Colonic mucosa (tissue), 4 donors: ENCODE measurements at regions not wholly inside any gene's neighbourhood (a gene's known extent, or its start where the extent isn't known, plus 50 kb on each side); places are given as distances from the start of the nearest gene placed in this dataset.

Experiments
- DNase-seq: peaks from one replicate; pipeline ENCODE4 v3.0.0-alpha.2; 2020
- H3K27ac ChIP-seq: fragments of 200-600 bp; one replicate; pipeline ENCODE4 v1.8.0; 2021
- H3K27me3 ChIP-seq: fragments of 200-600 bp; one replicate; pipeline ENCODE4 v1.8.0; 2021
- H3K36me3 ChIP-seq: fragments of 200-600 bp; one replicate; pipeline ENCODE4 v1.8.0; 2021
- H3K4me1 ChIP-seq: fragments of 200-600 bp; one replicate; pipeline ENCODE4 v1.8.0; 2021; ENCODE audit warnings: mild to moderate bottlenecking
- H3K4me3 ChIP-seq: fragments of 200-600 bp; one replicate; pipeline ENCODE4 v1.8.0; 2021
- H3K9ac ChIP-seq, 2 donors: one replicate each; pipeline ENCODE4 v1.7.0; 2013; ENCODE audit warnings: control low read depth in 2 of 2, low read depth in 2 of 2, low read length in 2 of 2
- H3K9me3 ChIP-seq: fragments of 200-600 bp; one replicate; pipeline ENCODE4 v1.8.0; 2021
- intact Hi-C: fragments of 100-400 bp; cut with DNase I; formaldehyde crosslinking; loops from one replicate; pipeline ENCODE4 v1.14.1; 2022
- TF ChIP-seq, protein P1 (sequence below): fragments of 200-600 bp; IDR thresholded peaks from one replicate; pipeline ENCODE4 v1.8.0; 2022; ENCODE audit warnings: antibody characterized with exemption, mild to moderate bottlenecking
- donor health status: healthy.
- donor health status: DM: no; HTN: no; CAD: no.
- donor health status: DM: no; HTN: no; CAD: no.

GRCh38 chr15:53384417-53384816 is 375.0 kb downstream of the WDR72 start:
- intact Hi-C loops = loop anchor here (10.0 kb wide), 1 partner anchor 50 kb away; no protein-coding TSS in a partner anchor
- no peaks in the 10 kb centered on the region for H3K4me1 ChIP-seq
- DNase-seq = peak; percentile 24

DNA sequence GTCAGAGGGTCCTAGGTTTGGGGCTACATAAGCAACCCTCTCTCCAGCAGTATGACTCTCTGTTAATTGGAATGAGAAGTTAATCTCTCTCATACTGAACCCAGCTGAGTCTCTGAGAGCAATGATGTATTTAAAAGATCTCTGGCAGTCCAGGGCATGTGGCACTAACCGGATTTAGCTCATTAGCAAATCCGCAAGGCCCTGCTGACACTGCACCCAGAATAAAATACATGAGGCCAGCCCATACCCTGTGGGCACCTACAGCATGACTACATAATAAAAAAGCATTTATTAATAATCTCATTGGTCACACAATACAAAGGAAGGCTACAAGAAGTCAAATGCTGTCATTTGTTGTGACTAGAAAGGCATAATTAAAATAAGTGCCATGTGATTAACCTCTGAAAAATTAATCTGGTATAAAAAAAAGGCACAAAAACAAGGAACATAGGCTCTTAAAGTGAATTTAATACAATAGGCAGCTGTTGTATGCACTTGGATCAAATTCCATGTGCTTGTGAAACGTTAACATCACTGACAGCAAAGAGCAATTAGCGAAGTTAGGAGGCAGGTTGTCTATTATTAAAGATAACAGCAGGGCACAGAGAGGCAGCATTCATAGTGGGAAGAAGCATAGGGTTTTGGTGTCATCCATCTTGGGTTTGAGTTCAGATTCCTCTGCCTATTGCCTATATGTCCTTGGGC is 381.2 kb downstream of the WDR72 start:
- Histone ChIP-seq H3K27ac (no peak overlapping the region), H3K9ac (no peak overlapping the region), H3K4me3 (no peak overlapping the region), H3K27me3 (no peaks in the 10 kb centered on the region), H3K36me3 (no peaks in the 10 kb centered on the region), H3K9me3 (no peaks in the 10 kb centered on the region), H3K4me1 (no peaks in the 10 kb centered on the region)
- intact Hi-C loops = no loop called here
- no peak for DNase-seq
- TF ChIP-seq, protein P1, sequence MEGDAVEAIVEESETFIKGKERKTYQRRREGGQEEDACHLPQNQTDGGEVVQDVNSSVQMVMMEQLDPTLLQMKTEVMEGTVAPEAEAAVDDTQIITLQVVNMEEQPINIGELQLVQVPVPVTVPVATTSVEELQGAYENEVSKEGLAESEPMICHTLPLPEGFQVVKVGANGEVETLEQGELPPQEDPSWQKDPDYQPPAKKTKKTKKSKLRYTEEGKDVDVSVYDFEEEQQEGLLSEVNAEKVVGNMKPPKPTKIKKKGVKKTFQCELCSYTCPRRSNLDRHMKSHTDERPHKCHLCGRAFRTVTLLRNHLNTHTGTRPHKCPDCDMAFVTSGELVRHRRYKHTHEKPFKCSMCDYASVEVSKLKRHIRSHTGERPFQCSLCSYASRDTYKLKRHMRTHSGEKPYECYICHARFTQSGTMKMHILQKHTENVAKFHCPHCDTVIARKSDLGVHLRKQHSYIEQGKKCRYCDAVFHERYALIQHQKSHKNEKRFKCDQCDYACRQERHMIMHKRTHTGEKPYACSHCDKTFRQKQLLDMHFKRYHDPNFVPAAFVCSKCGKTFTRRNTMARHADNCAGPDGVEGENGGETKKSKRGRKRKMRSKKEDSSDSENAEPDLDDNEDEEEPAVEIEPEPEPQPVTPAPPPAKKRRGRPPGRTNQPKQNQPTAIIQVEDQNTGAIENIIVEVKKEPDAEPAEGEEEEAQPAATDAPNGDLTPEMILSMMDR = no peak

More at GRCh38 chr15:53384417-53384816, 375.0 kb downstream of the WDR72 start:
- TF ChIP-seq, protein P1 = no peak
- H3K4me3 ChIP-seq = no peak overlapping the region
- H3K36me3 ChIP-seq = no peaks in the 10 kb centered on the region
- no peak overlapping the region for H3K9ac ChIP-seq
- no peaks in the 10 kb centered on the region for H3K27me3 ChIP-seq
- no peak overlapping the region for H3K27ac ChIP-seq
- no peaks in the 10 kb centered on the region for H3K9me3 ChIP-seq

- no peak for DNase-seq
- Histone ChIP-seq H3K27me3 (no peaks in the 10 kb centered on the region), H3K36me3 (no peaks in the 10 kb centered on the region), H3K4me1 (no peaks in the 10 kb centered on the region), H3K4me3 (no peak overlapping the region), H3K27ac (no peak overlapping the region), H3K9me3 (no peaks in the 10 kb centered on the region), H3K9ac (no peak overlapping the region)
- intact Hi-C loops = no loop called here
- TF ChIP-seq, protein P1 = no peak
These were observed 391.7 kb downstream of the WDR72 start for GRCh38 chr15:53367740-53368139.

DNA sequence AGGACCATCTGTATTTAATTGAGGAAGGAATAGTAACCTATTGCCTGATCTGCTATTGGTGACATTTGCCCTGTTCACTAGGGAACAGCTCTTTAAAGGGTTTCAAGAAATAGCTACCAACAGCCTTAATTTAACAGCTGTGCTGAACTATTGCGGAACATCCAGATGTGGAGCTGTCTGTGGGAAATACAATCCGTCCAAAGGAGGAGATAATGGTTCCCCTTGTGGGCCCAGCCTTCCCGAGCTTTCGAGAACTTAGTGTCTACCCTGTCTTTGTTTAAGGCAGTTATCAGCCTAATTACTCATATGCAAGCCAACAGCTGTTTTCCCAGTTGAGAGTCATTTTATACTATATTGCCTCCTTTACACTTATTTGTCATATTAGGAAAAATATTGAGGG is 398.6 kb downstream of the WDR72 start:
- Histone ChIP-seq H3K27ac (no peak overlapping the region), H3K9me3 (no peaks in the 10 kb centered on the region), H3K27me3 (no peaks in the 10 kb centered on the region), H3K4me3 (no peak overlapping the region), H3K9ac (no peak overlapping the region), H3K4me1 (no peaks in the 10 kb centered on the region), H3K36me3 (no peaks in the 10 kb centered on the region)
- no peak for DNase-seq
- TF ChIP-seq, protein P1 = no peak
- intact Hi-C loops = no loop called here

- no peaks in the 10 kb centered on the region for H3K9me3 ChIP-seq
- H3K4me3 ChIP-seq = no peak overlapping the region
- intact Hi-C loops = no loop called here
- H3K36me3 ChIP-seq = no peaks in the 10 kb centered on the region
- no peaks in the 10 kb centered on the region for H3K4me1 ChIP-seq
- TF ChIP-seq, protein P1 = no peak
- no peaks in the 10 kb centered on the region for H3K27me3 ChIP-seq
- no peak overlapping the region for H3K27ac ChIP-seq
- H3K9ac ChIP-seq = no peak overlapping the region
- DNase-seq = no peak
These were observed 400.4 kb downstream of the WDR72 start for GRCh38 chr15:53359038-53359437.
